ENCODE measurements at regions not wholly inside any gene's neighbourhood (a gene's known extent, or its start where the extent isn't known, plus 50 kb on each side); places are given as distances from the start of the nearest gene placed in this dataset.

DNA sequence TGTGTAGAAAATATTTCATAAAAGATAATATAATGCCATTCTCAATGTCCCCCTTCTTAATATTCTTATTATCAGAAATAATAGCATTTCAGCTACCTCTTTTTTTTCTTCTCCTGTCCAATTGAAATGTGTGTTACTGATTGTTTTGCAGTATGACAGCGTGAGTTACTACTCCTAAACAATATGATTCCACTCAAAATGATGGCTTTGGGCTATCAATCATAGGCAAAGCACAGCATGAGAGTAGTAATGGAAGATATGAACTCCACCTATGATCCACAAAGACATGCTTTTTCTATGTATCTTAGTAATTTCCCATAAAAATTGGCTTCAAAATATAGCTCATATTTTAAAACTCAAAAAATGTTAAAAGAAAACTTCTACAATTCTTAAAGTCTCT, 867.3 kb upstream of the NUDT12 start:
- WGBS, 5 donors = 54 to 72% (median 57%) methylated on average over 1 of the region's 1 CpG
- DNase-seq = no peak

GRCh38 chr5:104421431-104421830, 858.8 kb upstream of the NUDT12 start:
- intact Hi-C loops (cut with DNase I; ENCODE audit: low total_unique reads) = no loop called here
- no peak for TF ChIP-seq EP300 (IDR thresholded peaks at IDR 0.05)
- TF ChIP-seq POLR2AphosphoS5 (IDR thresholded peaks at IDR 0.05) = no peak
- no peak for TF ChIP-seq POLR2A (IDR thresholded peaks at IDR 0.05)
- TF ChIP-seq, protein P1, sequence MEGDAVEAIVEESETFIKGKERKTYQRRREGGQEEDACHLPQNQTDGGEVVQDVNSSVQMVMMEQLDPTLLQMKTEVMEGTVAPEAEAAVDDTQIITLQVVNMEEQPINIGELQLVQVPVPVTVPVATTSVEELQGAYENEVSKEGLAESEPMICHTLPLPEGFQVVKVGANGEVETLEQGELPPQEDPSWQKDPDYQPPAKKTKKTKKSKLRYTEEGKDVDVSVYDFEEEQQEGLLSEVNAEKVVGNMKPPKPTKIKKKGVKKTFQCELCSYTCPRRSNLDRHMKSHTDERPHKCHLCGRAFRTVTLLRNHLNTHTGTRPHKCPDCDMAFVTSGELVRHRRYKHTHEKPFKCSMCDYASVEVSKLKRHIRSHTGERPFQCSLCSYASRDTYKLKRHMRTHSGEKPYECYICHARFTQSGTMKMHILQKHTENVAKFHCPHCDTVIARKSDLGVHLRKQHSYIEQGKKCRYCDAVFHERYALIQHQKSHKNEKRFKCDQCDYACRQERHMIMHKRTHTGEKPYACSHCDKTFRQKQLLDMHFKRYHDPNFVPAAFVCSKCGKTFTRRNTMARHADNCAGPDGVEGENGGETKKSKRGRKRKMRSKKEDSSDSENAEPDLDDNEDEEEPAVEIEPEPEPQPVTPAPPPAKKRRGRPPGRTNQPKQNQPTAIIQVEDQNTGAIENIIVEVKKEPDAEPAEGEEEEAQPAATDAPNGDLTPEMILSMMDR (IDR thresholded peaks at IDR 0.05) = no peak
- Histone ChIP-seq H3K9me3 (no peaks in the 10 kb centered on the region), H3K27me3 (no peaks in the 10 kb centered on the region), H3K4me1 (no peaks in the 10 kb centered on the region), H3K27ac (no peak overlapping the region), H3K36me3 (no peaks in the 10 kb centered on the region), H3K4me3 (no peak overlapping the region)
- 72 to 86% (median 80%) methylated on average over 4 of the region's 4 CpGs for WGBS, 5 donors
- no peak for DNase-seq

More for the DNA sequence above, 867.3 kb upstream of the NUDT12 start:
- no peak overlapping the region for H3K27ac ChIP-seq
- no peaks in the 10 kb centered on the region for H3K36me3 ChIP-seq
- no peaks in the 10 kb centered on the region for H3K4me1 ChIP-seq
- H3K27me3 ChIP-seq = no peaks in the 10 kb centered on the region
- intact Hi-C loops (cut with DNase I; ENCODE audit: low total_unique reads) = no loop called here
- no peak overlapping the region for H3K4me3 ChIP-seq
- H3K9me3 ChIP-seq = peaks cover 0 to 6% (median 0%) of the 10 kb centered on the region in 4 donors
- TF ChIP-seq POLR2A (IDR thresholded peaks at IDR 0.05) (no peak), POLR2AphosphoS5 (IDR thresholded peaks at IDR 0.05) (no peak), EP300 (IDR thresholded peaks at IDR 0.05) (no peak)
- TF ChIP-seq, protein P1 (IDR thresholded peaks at IDR 0.05) = no peak

- WGBS, 5 donors = 83 to 97% (median 93%) methylated on average over 1 of the region's 1 CpG
- TF ChIP-seq EP300 (IDR thresholded peaks at IDR 0.05) (no peak), POLR2AphosphoS5 (IDR thresholded peaks at IDR 0.05) (no peak), POLR2A (IDR thresholded peaks at IDR 0.05) (no peak)
- TF ChIP-seq, protein P1 (IDR thresholded peaks at IDR 0.05) = no peak
- Histone ChIP-seq H3K9me3 (peaks cover 0 to 5% (median 0%) of the 10 kb centered on the region in 4 donors), H3K4me1 (no peaks in the 10 kb centered on the region), H3K36me3 (no peaks in the 10 kb centered on the region), H3K27ac (no peak overlapping the region), H3K27me3 (no peaks in the 10 kb centered on the region), H3K4me3 (no peak overlapping the region)
- no peak for DNase-seq
- intact Hi-C loops (cut with DNase I; ENCODE audit: low total_unique reads) = no loop called here
These were observed 855.5 kb upstream of the NUDT12 start for GRCh38 chr5:104418056-104418455.

DNA sequence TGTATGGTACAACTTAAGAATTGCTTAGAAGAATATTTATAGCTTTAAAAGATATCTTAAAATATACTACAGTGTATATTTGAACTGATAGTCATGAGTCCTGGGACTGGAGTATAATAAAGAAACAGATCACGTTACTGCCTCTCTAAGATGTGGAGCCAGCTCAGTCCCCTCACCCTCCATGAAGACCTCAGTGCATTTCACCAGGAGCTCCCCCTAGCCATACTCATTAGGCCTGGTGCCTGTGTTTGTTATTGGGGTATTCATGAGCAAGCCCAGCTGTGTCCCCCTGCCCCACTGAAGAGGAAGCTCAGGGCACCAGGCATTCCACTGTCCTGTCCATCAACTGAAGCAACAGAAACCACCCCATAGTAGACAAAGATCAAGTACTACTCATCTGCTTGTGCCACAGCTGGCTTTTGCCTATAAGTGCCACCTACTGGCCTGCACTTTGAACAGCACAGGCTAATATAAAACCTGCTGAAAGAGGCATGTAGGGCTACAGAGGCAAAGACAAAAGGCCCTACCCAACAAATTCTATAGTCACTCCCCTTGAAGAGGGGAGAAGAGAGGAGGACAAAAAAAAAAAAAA, 850.2 kb upstream of the NUDT12 start:
- 64 to 81% (median 71%) methylated on average over 1 of the region's 1 CpG for WGBS, 5 donors
- peak in 1 of 2 donors; percentile 34 for DNase-seq
- Histone ChIP-seq H3K36me3 (no peaks in the 10 kb centered on the region), H3K4me1 (no peaks in the 10 kb centered on the region), H3K9me3 (peaks cover 0 to 11% (median 0%) of the 10 kb centered on the region in 4 donors), H3K27ac (no peak overlapping the region), H3K27me3 (no peaks in the 10 kb centered on the region), H3K4me3 (no peak overlapping the region)
- intact Hi-C loops (cut with DNase I; ENCODE audit: low total_unique reads) = no loop called here
- TF ChIP-seq EP300 (IDR thresholded peaks at IDR 0.05) = no peak
- TF ChIP-seq POLR2A (IDR thresholded peaks at IDR 0.05) = no peak
- TF ChIP-seq, protein P1 (IDR thresholded peaks at IDR 0.05) = no peak
- TF ChIP-seq POLR2AphosphoS5 (IDR thresholded peaks at IDR 0.05) = no peak

All from stomach (tissue), 8 donors.